ENCODE measurements at regions not wholly inside any gene's neighbourhood (a gene's known extent, or its start where the extent isn't known, plus 50 kb on each side); places are given as distances from the start of the nearest gene placed in this dataset.

DNA sequence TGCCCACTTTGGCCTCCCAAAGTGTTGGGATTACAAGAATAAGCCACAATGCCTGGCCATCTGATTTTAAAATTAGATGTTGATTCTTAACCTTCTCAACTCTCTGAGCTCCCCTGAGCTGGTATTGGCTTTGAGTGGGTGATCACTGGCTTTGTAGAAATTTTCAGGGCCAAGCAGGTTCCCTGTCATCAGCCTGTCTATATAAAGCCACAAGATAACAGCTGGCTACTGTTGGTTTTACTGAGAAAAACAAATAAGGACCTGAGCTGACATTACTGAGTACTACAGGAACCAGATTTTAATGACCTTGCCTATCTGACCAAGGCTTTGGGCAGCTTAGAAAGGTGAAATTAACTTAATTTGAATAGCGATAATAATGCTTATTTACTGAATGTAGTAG, 153.6 kb downstream of the MSX2 start:
- TF ChIP-seq EZH2phosphoT487 (IDR thresholded peaks at IDR 0.05; ENCODE audit: borderline replicate concordance, low read length): no peak
- TF ChIP-seq, protein P1, sequence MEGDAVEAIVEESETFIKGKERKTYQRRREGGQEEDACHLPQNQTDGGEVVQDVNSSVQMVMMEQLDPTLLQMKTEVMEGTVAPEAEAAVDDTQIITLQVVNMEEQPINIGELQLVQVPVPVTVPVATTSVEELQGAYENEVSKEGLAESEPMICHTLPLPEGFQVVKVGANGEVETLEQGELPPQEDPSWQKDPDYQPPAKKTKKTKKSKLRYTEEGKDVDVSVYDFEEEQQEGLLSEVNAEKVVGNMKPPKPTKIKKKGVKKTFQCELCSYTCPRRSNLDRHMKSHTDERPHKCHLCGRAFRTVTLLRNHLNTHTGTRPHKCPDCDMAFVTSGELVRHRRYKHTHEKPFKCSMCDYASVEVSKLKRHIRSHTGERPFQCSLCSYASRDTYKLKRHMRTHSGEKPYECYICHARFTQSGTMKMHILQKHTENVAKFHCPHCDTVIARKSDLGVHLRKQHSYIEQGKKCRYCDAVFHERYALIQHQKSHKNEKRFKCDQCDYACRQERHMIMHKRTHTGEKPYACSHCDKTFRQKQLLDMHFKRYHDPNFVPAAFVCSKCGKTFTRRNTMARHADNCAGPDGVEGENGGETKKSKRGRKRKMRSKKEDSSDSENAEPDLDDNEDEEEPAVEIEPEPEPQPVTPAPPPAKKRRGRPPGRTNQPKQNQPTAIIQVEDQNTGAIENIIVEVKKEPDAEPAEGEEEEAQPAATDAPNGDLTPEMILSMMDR (IDR thresholded peaks at IDR 0.05; ENCODE audit: low read depth, low read length, poor library complexity, severe bottlenecking): no peak
- H3K79me2 ChIP-seq (ENCODE audit: control insufficient read depth, low read length): no peaks in the 10 kb centered on the region
- no peak overlapping the region for H3K27ac ChIP-seq (ENCODE audit: low read depth, low read length)
- no peaks in the 10 kb centered on the region for H3K4me1 ChIP-seq (ENCODE audit: control insufficient read depth, low read length)
- H3K9me2 ChIP-seq (replicated peaks; ENCODE audit: control insufficient read depth, low read length): no peaks in the 10 kb centered on the region
- no peaks in the 10 kb centered on the region for H4K20me1 ChIP-seq (ENCODE audit: control insufficient read depth, insufficient read depth, low read depth, low read length)
- H3K9me3 ChIP-seq (ENCODE audit: control insufficient read depth, insufficient read depth, low read length): no peaks in the 10 kb centered on the region; the same call in 1 of the 2 replicates
- no peaks in the 10 kb centered on the region for H3F3A ChIP-seq (ENCODE audit: control insufficient read depth, insufficient read depth)
- H3K36me3 ChIP-seq (ENCODE audit: control insufficient read depth, low read length): no peaks in the 10 kb centered on the region
- no peak overlapping the region for H3K4me3 ChIP-seq (ENCODE audit: low read length)
- no peaks in the 10 kb centered on the region for H3K27me3 ChIP-seq (ENCODE audit: control insufficient read depth, low read length)
- no peak overlapping the region for H3K4me2 ChIP-seq (ENCODE audit: low read length)

DNA sequence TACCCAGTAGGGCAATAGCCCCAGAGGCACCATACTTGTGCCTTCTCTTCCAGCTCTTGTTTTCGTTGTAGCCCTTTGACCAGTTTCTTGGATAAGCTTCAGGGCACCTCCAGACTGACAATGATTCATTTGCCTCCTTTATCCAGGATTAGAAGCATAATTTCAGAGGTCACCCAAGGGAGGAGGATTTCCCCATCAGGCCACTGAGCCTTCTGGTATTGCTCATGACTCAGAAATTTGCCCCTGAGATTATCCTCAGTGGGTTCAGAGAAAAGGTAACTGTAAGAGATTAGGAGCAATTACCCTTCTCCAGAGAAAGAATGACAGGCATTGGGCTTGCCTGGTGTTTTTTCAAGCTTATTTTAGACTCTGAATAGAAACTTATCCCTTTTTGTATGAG, 147.9 kb downstream of the MSX2 start:
- Histone ChIP-seq H3K79me2 (ENCODE audit: control insufficient read depth, low read length) (no peaks in the 10 kb centered on the region), H3K27me3 (ENCODE audit: control insufficient read depth, low read length) (no peaks in the 10 kb centered on the region), H3K9me3 (ENCODE audit: control insufficient read depth, insufficient read depth, low read length) (no peaks in the 10 kb centered on the region)

DNA sequence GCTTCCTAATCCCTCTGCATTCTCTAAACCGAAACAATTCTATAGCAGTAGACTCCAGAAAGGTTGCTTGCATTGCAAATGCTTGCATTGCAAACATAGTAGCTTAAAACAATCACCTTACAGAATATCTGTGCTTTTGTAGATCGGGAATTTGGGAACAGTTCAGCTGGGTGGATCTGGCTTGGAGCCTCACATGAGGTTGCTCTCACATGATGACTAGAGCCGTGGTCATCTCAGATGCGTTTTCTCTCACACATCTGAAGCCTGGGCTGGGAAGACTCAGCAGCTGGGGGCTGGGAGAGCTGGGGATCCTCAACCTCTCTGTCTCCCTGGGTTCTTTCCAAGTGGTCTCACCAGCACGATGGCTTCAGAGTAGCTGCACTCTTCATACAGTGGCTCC, 127.8 kb downstream of the MSX2 start:
- Histone ChIP-seq H3K9me2 (replicated peaks; ENCODE audit: control insufficient read depth, low read length) (no peaks in the 10 kb centered on the region), H3K4me3 (ENCODE audit: low read length) (no peak overlapping the region), H3K27ac (ENCODE audit: low read depth, low read length) (no peak overlapping the region), H3K27me3 (ENCODE audit: control insufficient read depth, low read length) (no peaks in the 10 kb centered on the region), H3K9me3 (ENCODE audit: control insufficient read depth, insufficient read depth, low read length) (no peaks in the 10 kb centered on the region), H3K79me2 (ENCODE audit: control insufficient read depth, low read length) (no peaks in the 10 kb centered on the region), H3K4me2 (ENCODE audit: low read length) (no peak overlapping the region), H3F3A (ENCODE audit: control insufficient read depth, insufficient read depth) (no peaks in the 10 kb centered on the region), H4K20me1 (ENCODE audit: control insufficient read depth, insufficient read depth, low read depth, low read length) (no peaks in the 10 kb centered on the region), H3K4me1 (ENCODE audit: control insufficient read depth, low read length) (no peaks in the 10 kb centered on the region), H3K36me3 (ENCODE audit: control insufficient read depth, low read length) (no peaks in the 10 kb centered on the region)
- TF ChIP-seq, protein P1 (IDR thresholded peaks at IDR 0.05; ENCODE audit: low read depth, low read length, poor library complexity, severe bottlenecking): no peak

More for the DNA sequence above, 147.9 kb downstream of the MSX2 start:
- no peak overlapping the region for H3K4me3 ChIP-seq (ENCODE audit: low read length)
- no peaks in the 10 kb centered on the region for H3K36me3 ChIP-seq (ENCODE audit: control insufficient read depth, low read length)
- no peaks in the 10 kb centered on the region for H3K4me1 ChIP-seq (ENCODE audit: control insufficient read depth, low read length)
- no peak overlapping the region for H3K4me2 ChIP-seq (ENCODE audit: low read length)
- no peaks in the 10 kb centered on the region for H4K20me1 ChIP-seq (ENCODE audit: control insufficient read depth, insufficient read depth, low read depth, low read length)
- no peak for TF ChIP-seq EZH2phosphoT487 (IDR thresholded peaks at IDR 0.05; ENCODE audit: borderline replicate concordance, low read length)
- TF ChIP-seq, protein P1 (IDR thresholded peaks at IDR 0.05; ENCODE audit: low read depth, low read length, poor library complexity, severe bottlenecking): no peak
- no peaks in the 10 kb centered on the region for H3F3A ChIP-seq (ENCODE audit: control insufficient read depth, insufficient read depth)
- no peak overlapping the region for H3K27ac ChIP-seq (ENCODE audit: low read depth, low read length)
- no peaks in the 10 kb centered on the region for H3K9me2 ChIP-seq (replicated peaks; ENCODE audit: control insufficient read depth, low read length)

Measured in DOHH2 (cell line).